Osteoblast (primary cell): ENCODE measurements at regions not wholly inside any gene's neighbourhood (a gene's known extent, or its start where the extent isn't known, plus 50 kb on each side); places are given as distances from the start of the nearest gene placed in this dataset.

Experiments used
- DNase-seq: peaks from one replicate; pipeline ENCODE4 v3.0.0; 2011; ENCODE audit warnings: low spot score, mixed read lengths; ENCODE audit not compliant: insufficient read length; ENCODE audit errors: missing footprints
- H2AFZ ChIP-seq: 2 replicates; pipeline ENCODE4 v1.6.0; 2011; ENCODE audit warnings: mild to moderate bottlenecking, low read length
- H3K27ac ChIP-seq: 2 replicates; pipeline ENCODE4 v1.5.1; 2011; ENCODE audit warnings: mild to moderate bottlenecking, low read depth, low read length, moderate library complexity
- H3K27me3 ChIP-seq: 2 replicates; pipeline ENCODE4 v1.6.0; 2012; ENCODE audit warnings: mild to moderate bottlenecking, control low read depth, inconsistent platforms, low read length, moderate library complexity; ENCODE audit not compliant: insufficient read depth
- H3K36me3 ChIP-seq: 2 replicates; pipeline ENCODE4 v1.5.1; 2011; ENCODE audit warnings: mild to moderate bottlenecking, low read length, control low read depth, moderate library complexity; ENCODE audit not compliant: insufficient read depth
- H3K4me1 ChIP-seq: 2 replicates; pipeline ENCODE4 v1.5.1; 2011; ENCODE audit warnings: mild to moderate bottlenecking, low read length, control low read depth, moderate library complexity; ENCODE audit not compliant: insufficient read depth
- H3K4me2 ChIP-seq: 2 replicates; pipeline ENCODE4 v1.6.0; 2011; ENCODE audit warnings: mild to moderate bottlenecking, low read length; ENCODE audit not compliant: insufficient read depth
- H3K4me3 ChIP-seq: fragments of 200-600 bp; sonication (generic); 3 replicates; pipeline ENCODE4 v1.5.1; 2012; ENCODE audit warnings: mild to moderate bottlenecking, low read length, inconsistent platforms; ENCODE audit not compliant: insufficient read depth
- H3K79me2 ChIP-seq: 2 replicates; pipeline ENCODE4 v1.6.0; 2012; ENCODE audit warnings: mild to moderate bottlenecking, low read length, control low read depth, inconsistent platforms; ENCODE audit not compliant: insufficient read depth
- H3K9me3 ChIP-seq: 2 replicates; pipeline ENCODE4 v1.5.1; 2011; ENCODE audit warnings: low read depth, low read length, control low read depth
- H4K20me1 ChIP-seq: 2 replicates; pipeline ENCODE4 v1.6.0; 2012; ENCODE audit warnings: mild to moderate bottlenecking, low read length, control low read depth; ENCODE audit not compliant: insufficient read depth
- TF ChIP-seq, protein P1 (sequence below): IDR thresholded peaks from 2 replicates; pipeline ENCODE4 v1.5.1; 2011; ENCODE audit warnings: mild to moderate bottlenecking, low read depth, low read length, moderate library complexity; ENCODE audit errors: extremely low read depth

- Histone ChIP-seq H2AFZ (no peak overlapping the region), H3K4me2 (no peak overlapping the region), H3K4me1 (no peaks in the 10 kb centered on the region), H3K9me3 (no peaks in the 10 kb centered on the region), H3K79me2 (no peaks in the 10 kb centered on the region), H4K20me1 (no peaks in the 10 kb centered on the region), H3K4me3 (no peak overlapping the region), H3K27me3 (no peaks in the 10 kb centered on the region), H3K36me3 (no peaks in the 10 kb centered on the region), H3K27ac (no peak overlapping the region)
- TF ChIP-seq, protein P1, sequence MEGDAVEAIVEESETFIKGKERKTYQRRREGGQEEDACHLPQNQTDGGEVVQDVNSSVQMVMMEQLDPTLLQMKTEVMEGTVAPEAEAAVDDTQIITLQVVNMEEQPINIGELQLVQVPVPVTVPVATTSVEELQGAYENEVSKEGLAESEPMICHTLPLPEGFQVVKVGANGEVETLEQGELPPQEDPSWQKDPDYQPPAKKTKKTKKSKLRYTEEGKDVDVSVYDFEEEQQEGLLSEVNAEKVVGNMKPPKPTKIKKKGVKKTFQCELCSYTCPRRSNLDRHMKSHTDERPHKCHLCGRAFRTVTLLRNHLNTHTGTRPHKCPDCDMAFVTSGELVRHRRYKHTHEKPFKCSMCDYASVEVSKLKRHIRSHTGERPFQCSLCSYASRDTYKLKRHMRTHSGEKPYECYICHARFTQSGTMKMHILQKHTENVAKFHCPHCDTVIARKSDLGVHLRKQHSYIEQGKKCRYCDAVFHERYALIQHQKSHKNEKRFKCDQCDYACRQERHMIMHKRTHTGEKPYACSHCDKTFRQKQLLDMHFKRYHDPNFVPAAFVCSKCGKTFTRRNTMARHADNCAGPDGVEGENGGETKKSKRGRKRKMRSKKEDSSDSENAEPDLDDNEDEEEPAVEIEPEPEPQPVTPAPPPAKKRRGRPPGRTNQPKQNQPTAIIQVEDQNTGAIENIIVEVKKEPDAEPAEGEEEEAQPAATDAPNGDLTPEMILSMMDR = no peak
- DNase-seq = no peak
These were observed 1047.8 kb upstream of the NXPH2 start for GRCh38 chr2:139828011-139828410.

GRCh38 chr2:139825726-139826125, 1045.5 kb upstream of the NXPH2 start:
- Histone ChIP-seq H3K36me3 (no peaks in the 10 kb centered on the region), H3K27me3 (no peaks in the 10 kb centered on the region), H3K4me2 (no peak overlapping the region), H3K4me1 (no peaks in the 10 kb centered on the region), H2AFZ (no peak overlapping the region), H3K79me2 (no peaks in the 10 kb centered on the region), H4K20me1 (no peaks in the 10 kb centered on the region), H3K9me3 (no peaks in the 10 kb centered on the region), H3K27ac (no peak overlapping the region), H3K4me3 (no peak overlapping the region)
- TF ChIP-seq, protein P1 = no peak
- DNase-seq = no peak

- H3K4me3 ChIP-seq = no peak overlapping the region
- H2AFZ ChIP-seq = no peak overlapping the region
- DNase-seq = no peak
- no peaks in the 10 kb centered on the region for H3K27me3 ChIP-seq
- no peak overlapping the region for H3K4me2 ChIP-seq
- peaks cover 3% of the 10 kb centered on the region for H3K9me3 ChIP-seq
- TF ChIP-seq, protein P1 = no peak
- H3K4me1 ChIP-seq = no peaks in the 10 kb centered on the region
- no peak overlapping the region for H3K27ac ChIP-seq
- no peaks in the 10 kb centered on the region for H4K20me1 ChIP-seq
- no peaks in the 10 kb centered on the region for H3K79me2 ChIP-seq
- no peaks in the 10 kb centered on the region for H3K36me3 ChIP-seq
These were observed 1039.1 kb upstream of the NXPH2 start for GRCh38 chr2:139819273-139819796.

DNA sequence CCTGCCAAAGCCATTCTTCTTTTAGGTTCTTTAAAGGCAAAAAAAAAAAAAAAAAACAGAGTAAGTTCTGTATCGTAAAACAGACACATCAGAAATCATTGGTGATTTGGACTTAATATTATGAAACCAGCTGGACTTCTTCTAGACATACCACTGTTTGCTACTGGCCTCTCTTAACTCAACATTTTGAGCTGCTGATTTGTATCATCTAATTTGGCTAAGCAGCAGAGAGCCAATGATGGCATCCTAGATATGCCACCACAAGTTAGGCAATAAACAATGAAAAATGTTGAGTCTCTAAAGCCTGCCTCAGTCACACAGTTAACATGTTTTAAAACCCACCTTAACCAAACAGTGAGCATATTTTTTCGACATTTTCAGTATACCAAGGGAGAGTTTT, 1034.3 kb upstream of the NXPH2 start:
- H3K4me1 ChIP-seq = no peaks in the 10 kb centered on the region
- H3K27me3 ChIP-seq = no peaks in the 10 kb centered on the region
- peaks cover 3% of the 10 kb centered on the region for H3K9me3 ChIP-seq
- no peak overlapping the region for H3K4me2 ChIP-seq
- TF ChIP-seq, protein P1 = no peak
- H4K20me1 ChIP-seq = no peaks in the 10 kb centered on the region
- H3K27ac ChIP-seq = no peak overlapping the region
- no peaks in the 10 kb centered on the region for H3K79me2 ChIP-seq
- no peak overlapping the region for H2AFZ ChIP-seq
- H3K4me3 ChIP-seq = no peak overlapping the region
- DNase-seq = no peak
- no peaks in the 10 kb centered on the region for H3K36me3 ChIP-seq
